HG03025 (cell line): ENCODE measurements at regions not wholly inside any gene's neighbourhood (a gene's known extent, or its start where the extent isn't known, plus 50 kb on each side); places are given as distances from the start of the nearest gene placed in this dataset.

Experiments used
- ATAC-seq: cut with Tn5 transposase; IDR thresholded peaks from one replicate; pipeline ENCODE4 v1.9.1; 2021; ENCODE audit warnings: mild to moderate bottlenecking, moderate library complexity; ENCODE audit not compliant: unreplicated experiment, low FRiP score

DNA sequence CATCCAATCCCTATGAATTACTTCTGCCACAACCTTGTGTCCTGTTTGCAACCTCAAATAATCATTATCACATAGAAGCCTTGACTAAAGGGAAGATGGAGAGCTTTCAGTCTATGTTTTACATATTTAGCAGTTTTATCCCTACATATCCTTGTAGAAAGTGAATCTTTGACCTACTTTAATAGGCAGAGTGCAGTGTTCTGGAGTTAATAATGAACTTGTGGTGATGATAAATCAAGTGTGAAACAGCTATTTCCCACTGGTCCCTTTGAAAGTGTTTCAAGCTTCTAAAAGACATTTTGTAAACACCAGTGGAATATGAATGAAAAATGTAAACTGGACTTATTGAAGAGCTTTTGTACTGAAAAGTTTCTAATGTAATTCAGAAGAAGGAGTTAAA is 406.7 kb downstream of the GABRG2 start:
- ATAC-seq: no peak

DNA sequence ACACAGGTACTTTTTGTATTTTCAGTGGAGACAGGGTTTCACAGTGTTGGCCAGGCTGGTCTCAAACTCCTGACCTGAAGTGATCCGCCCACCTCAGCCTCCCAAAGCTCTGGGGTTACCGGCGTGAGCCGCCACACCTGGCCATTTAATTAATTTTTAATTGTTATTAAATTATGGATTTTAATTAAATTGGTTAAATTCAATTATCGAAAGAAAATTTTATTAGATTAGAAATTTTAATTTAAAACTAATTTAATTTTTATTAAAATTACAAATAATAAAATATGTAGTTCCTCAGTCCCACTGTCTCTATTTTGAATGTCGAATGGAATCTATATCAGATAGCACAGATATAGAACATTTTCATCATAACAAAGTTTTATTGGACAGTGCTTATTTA is 416.5 kb downstream of the GABRG2 start:
- no peak for ATAC-seq

DNA sequence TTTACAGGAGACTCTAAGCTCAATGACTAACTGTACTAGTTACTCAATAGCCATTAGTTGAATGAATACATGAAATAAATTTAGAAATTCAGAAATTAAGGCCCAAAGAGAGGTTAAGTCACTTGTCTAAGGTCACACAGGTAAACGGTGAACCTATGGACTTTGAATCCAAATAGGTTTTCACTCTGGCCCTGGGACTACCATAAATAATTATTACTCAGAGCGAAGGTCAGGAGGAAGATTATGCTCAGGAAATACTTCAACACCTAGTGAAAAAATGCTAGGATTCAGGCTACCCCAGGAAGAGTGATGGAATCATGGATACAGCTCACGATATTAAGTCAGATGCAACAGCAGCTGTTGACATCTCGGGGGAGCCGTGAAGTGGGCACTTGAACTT is 417.4 kb downstream of the GABRG2 start:
- no peak for ATAC-seq

DNA sequence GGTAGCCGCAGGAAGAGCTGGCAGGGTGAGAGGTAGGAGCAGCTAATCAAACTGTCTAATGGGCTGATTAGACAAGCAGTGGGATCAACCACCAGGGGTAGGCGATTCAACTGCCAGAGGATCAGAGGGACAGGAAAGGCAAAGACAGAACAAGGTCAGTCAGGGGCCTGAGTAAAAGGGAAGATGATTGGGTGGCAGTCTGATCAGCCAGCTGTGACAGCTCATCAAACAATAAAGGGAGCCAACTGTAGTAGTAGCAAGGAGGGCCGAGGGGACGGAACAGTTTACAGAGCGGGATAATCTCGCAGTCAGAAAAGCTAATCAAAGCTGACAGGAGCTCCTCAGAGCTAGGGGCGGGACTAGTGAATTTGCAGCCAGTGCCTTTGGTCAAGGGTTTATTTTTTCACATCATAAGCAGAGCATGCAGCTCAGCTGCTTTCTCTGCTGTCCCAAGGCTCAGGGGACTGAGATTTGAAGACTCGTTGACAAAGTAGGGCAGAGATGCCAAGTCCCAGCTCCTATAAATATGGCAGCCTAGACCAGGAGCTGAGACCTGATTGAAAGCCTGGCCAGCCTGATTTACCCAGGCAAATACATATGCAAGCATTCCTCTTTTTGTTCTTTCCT is 418.2 kb downstream of the GABRG2 start:
- ATAC-seq: no peak

DNA sequence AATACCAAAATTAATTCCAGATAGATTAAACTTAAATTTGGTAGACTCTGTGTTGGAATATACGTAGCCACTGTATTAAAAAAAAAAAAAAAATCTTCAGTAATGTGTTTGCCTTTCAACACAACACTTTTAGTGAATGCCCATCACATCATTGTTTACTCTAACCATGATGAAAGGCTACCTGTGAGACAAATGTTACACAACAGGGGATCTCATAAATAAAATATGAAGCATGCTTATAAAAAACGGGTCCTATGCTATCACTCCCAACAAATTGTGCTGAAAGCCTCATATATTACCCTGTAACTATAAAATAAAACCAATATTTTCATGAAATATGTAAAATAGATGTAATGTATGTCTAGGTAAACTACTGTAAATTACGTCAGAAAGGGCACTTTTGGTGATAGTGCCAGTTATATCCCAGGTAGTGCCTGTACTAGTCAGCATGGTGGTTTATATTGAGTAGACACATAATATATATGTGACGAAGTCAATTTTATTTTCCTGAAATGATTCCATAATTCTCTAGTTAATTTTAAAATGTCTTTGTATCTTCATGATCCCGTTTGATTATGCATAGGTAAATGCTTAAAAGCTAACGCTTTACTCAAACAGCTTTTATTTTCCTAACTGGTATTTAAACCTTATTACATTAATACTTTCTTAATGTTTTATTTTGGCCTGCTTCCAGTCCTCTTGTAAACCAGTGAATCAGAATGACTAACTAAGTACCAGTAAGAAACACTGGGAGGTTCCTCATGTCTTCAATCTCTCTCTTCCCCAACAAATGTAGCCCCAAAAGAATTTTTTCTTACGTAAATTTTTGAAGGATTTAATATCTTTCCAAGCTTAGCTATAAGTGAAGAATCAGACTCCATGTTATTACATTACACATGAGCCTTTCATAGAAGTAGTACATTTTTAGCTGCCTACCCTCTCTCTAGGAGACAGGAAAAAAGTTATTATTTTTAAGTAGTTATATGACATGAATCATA is 420.3 kb downstream of the GABRG2 start:
- ATAC-seq: no peak

DNA sequence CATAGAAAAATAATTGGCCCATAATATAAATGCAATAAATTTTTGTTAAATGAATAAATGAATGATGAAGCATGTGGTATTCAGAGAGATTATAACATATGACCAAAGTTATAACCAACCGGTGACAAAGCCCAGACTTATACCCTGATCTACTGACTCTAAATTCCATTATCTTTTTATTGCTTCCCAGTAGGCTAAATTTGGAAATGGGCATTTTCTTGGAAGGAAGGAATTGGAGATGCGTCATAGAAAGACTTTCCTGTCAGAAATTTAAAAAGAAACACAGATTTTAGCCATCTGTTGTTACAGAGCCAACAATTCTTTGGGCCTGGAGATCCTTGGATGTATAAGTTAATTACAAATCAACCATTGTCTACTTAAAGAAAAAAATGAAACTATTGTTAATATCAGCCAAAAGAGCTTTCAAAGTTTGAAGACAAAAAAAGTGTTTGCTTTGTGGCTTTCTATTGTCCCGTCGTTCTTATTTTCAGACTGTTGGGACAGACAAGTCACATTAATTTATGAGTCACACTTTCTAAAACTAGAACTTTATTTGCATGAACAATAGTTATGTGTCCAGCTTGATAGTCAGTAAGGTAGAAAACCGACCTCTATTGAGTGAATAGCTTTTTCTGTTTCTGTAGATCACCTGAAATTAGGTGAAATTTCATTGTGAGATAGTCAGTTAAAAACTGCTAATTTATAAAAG is 428.7 kb downstream of the GABRG2 start:
- ATAC-seq: no peak

DNA sequence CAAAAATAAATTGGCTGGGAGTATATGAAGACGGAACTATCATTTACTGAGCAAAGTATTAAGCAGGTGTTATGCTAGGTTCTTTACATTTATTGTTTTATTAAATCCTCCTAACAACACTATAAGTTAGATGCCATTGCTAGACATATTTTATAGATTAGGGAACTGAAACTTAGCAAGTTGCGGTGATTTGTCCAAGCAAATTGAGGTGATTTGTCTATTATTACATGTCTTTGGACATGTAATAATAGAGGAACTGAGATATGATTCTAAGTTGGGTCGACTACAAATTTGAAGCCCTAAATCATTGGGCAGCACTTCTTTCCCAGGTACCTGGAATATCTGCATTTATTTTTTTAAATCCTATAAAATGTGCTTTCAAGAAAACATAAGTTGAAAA is 429.9 kb downstream of the GABRG2 start:
- ATAC-seq: no peak

DNA sequence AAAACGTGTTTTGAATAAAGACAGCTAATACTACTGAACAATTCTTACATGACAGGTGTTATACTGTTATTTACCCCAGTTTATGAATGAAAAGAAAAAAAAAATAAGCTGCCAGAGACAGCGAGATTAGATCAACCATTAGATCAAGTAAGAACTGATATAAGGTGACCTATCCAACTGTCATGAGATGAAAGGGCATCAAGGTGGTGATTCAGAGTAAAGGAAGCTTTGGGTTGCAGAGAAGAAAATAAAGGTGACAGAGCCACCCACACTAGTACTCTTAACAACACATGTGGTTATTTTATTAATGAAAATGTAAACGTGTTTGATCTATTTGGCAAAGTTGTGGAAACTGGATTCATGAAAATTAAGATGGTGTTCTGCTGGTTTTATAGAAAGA is 435.2 kb downstream of the GABRG2 start:
- no peak for ATAC-seq

DNA sequence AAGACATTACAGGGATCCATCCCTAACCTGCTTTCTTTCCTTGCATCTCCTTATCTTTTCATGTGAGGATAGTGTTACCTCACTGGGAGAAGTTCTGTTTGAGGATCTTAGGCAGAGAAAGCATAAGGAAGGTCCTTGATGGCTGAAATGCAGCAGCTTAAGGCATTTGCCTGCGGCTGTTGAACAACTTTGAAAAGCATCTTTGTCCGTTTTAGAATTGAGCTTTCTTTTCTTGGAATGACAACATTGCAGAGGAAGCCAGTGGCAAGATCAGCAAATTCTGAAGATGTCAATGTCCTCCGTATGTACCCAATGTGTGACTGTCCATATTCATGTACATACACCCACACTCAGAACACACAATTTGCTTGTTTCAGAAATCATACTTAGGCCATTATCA is 436.2 kb downstream of the GABRG2 start:
- no peak for ATAC-seq

DNA sequence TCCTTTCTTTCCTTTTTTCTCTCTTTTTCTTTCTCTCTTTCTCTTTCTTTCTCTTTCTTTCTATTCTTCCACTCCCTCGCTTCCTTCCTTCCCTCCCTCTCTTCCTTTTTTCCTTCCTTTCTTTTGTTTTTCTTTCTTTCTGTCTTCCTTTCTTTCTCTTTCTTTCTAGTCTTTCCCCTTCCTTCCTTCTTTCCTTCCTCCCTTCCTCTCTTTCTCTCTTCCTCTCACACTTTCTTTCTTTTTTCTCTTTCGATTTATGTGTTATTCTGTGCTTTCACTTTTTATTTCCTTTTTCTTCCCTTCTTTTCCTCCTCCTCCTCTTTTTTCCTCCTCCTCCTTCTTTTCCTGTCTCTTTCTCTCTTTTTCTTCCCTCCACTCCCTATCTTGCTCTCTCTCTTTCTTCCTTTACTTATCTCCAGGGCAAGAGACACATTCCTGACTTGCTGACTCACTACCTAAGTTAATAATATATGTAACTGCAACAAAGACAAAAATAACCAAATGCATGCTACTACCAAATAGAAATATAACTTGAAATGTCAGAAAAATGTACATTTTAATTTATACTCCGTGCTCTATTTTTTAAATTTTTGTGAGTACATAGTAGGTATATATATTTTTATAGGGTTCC is 445.5 kb downstream of the GABRG2 start:
- ATAC-seq: no peak

DNA sequence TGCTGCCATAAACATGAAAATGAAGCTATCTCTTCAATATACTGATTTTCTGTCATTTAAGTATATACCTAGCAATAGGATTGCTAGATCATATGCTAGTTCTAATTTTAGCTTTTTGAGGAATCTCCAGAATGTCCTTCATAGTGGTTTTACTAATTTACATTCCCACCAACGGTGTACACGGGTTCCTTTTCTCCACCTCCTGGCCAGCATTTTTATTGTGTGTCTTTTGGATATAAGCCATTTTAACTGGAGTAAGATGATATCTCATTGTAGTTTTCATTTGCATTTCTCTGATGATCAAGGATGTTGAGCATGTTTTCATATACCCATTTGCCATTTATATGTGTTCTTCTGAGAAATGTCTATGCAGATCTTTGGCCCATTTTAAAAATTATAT is 446.5 kb downstream of the GABRG2 start:
- ATAC-seq: no peak

DNA sequence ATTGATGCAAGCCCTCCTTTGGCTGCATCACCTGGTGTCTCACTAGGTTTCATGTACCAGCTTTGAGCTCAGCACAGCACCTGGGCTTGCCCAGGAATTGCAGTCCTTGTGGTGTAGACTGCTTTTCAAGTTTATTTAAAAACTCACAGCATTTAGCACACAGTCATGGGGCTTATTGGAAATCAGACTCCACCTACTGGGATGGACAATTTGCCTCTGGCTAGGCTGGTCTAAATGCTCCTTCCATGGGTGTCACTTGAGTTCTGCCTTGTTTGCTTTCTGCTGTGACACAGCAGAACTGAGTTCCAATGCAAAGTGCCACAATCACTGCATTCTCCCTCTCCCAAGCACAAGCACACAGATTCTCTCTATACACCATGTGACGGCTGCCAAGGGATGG is 453.3 kb downstream of the GABRG2 start:
- ATAC-seq: no peak

DNA sequence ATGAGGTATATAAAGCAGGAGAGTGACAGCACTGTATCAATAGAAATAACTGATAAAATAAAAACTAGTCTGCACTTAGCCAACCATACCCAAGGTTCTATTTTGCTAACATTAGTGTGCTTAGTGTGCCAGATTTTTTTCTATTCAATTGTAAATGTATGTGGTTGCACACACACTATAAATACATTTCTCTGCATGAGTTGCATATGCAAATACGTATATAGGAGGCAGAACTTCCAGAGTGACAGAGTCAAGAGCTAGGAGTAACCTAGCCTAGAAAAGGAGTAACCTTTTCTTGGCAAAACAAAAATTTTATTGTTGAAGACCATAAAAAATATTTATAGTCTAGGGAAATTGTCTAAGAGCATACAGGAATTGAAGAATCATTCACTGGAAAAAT is 461.6 kb downstream of the GABRG2 start:
- no peak for ATAC-seq

DNA sequence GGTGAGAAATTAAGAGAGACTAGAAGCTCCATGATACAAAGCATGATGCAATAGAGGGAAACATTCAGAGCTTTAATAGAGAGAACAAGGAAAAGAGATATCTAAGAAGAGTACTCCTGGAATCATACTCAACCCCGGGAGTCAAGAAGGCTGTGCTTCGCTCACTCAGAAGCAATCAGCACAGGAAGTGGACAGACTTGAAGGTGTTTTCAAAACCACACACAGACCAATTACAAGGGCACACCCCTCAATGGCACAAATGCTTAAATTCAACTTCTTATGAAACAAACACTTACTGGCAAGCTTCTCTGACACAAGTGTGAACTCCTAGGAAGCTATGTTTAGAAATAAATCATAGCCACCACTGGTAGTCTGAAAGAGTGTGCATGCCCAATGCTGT is 462.3 kb downstream of the GABRG2 start:
- ATAC-seq: no peak

DNA sequence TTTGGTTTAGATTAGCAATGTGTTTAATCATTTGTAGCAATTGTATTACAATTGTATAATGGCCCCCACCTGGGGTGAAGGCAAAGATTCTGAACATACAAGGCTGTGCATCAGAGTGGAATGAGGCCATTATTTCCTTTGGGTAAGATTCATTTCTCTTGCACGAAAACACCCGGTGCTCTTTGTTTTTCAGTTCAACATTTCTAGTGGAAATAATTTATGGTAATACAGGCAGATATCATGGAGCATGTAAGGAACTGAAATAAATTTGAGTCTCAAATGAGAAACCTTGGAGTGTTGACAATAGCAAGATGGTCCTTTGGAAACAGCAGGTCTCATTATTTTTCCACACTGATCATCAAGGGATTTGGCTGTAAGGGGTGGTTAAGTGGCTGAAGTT is 475.9 kb downstream of the GABRG2 start:
- ATAC-seq: no peak

DNA sequence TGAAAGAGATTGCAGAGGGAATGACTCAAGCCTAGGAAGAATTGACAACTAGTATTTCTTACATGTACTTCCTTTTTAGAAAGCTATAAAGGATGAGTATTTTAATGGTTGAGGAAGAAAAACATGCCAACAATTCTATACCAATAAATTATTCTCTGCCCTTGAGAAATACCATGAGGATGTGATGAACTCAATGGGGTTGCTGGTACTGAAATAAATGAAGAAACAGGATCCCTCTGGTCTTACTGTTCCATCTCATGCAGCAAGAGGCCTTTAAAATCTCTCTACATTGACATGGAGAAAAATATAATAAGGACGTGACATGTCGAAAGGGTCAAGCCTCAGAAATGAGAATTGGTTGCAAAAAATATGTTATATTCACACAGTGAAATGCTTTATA is 477.3 kb downstream of the GABRG2 start:
- ATAC-seq: no peak

DNA sequence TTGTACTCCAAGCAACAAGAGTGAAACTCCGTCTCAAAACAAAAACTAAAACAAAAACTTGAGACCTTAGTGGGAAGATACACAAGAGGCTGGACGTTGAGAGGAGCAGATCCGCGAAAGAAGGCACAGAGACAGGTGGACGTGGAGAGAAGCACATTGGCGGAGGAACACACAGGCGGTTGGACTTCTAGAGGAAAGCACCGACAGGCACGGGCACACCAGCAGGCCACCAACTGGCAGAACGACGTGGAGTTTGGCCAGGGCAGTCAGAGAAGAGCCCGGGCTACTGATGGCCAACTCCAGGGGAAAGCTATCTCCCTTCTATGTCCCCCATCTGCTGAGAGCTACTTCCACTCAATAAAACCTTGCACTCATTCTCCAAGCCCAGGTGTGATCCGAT is 482.7 kb downstream of the GABRG2 start:
- no peak for ATAC-seq

DNA sequence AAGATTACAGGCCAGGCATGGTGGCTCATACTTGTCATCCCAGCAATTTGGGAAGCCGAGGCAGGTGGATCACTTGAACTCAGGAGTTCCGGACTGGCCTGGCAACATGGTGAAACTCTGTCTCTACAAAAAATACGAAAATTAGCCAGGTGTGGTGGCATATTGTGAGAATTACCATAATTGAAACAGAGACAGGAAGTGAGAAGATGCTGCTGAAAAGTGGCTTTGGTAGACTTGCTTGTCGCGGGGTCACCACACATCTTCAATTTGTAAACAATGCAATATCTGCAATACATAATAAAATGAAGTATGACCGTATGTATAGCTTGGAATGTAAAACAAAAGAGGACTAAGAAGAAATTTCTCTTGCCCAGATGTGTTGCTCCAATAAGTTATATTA is 490.5 kb downstream of the GABRG2 start:
- no peak for ATAC-seq

DNA sequence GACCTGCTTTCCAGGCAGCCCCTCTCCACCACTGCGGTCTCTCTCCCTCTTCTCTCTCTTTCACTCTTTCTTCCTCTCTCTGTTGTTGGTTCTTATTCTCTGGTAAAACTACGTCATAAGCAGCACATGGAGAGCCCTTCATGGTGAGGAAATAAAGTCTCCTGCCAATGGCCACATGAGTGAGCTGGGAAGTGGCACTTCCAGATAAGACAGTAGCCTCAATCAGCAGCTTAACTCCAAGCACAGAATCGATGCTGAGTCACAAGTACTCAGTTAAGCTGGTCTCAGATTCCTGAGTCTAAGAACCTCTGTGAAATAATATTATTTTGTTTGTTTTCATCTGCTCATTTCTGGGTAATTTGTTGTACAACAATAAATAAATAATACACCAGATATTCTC is 500.1 kb downstream of the GABRG2 start:
- ATAC-seq: no peak

DNA sequence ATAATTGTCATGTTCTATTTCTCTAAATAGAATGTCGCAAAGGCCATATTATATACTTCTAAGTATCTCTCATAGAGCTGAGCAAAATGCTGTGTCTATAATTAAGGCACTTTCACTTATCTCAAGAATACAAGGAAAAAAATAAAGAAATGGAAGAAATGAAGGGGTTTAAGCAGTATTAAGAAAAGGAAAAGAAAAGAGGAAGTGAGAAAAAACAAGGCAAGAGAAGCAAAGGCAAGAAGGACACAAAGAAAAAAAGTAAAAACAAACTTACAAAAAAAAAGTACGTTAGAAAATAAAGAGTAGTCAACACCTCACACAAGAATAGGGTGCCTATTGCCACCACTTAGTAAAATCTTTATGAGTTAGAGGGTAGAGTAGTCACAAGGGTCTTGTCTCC is 506.2 kb downstream of the GABRG2 start:
- no peak for ATAC-seq

DNA sequence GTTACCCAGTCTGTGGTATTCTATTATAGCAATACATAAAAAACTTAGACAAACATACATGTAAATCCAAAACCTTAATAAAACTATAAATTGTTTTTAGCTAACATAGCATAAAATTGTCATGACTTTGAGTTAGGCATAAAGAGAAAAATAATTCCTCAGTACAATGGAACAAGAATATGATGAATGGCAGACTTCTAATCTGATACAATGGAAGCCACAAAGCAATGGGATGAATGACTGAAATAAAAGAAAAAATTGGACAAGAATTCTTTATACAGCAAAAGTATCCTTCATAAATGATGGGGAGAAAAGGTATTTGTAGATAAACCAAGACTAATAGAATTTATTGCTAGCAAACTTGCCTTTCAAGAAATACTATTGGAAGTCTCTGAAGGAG is 524.2 kb downstream of the GABRG2 start:
- ATAC-seq: no peak
